ENCODE measurements at regions not wholly inside any gene's neighbourhood (a gene's known extent, or its start where the extent isn't known, plus 50 kb on each side); places are given as distances from the start of the nearest gene placed in this dataset.
"Not testable (repeated sequence)": the region's sequence is repeated elsewhere in the genome, so short reads cannot be mapped to it uniquely, and the experiment has no call there.

GRCh38 chr2:195450552-195451113 is 206.4 kb upstream of the SLC39A10 start:
- no peak for DNase-seq

- no peak for DNase-seq
Observed at GRCh38 chr2:195447323-195447975, 209.6 kb upstream of the SLC39A10 start.

- DNase-seq, result no peak
Observed at GRCh38 chr2:195445639-195446038, 211.4 kb upstream of the SLC39A10 start.

- no peak for DNase-seq
Observed at GRCh38 chr2:195443926-195444325, 213.1 kb upstream of the SLC39A10 start.

- DNase-seq, result no peak
Observed at GRCh38 chr2:195442458-195443175, 214.4 kb upstream of the SLC39A10 start.

GRCh38 chr2:195438692-195439091 is 218.3 kb upstream of the SLC39A10 start:
- no peak for DNase-seq

GRCh38 chr2:195437521-195437920 is 219.5 kb upstream of the SLC39A10 start:
- no peak for DNase-seq

GRCh38 chr2:195434346-195434745 is 222.7 kb upstream of the SLC39A10 start:
- DNase-seq, result no peak

GRCh38 chr2:195433729-195434128 is 223.3 kb upstream of the SLC39A10 start:
- DNase-seq, result not testable (repeated sequence)

- DNase-seq, result no peak
Observed at GRCh38 chr2:195428673-195429072, 228.4 kb upstream of the SLC39A10 start.

GRCh38 chr2:195425328-195425727 is 231.7 kb upstream of the SLC39A10 start:
- DNase-seq, result no peak

- DNase-seq, result no peak
Observed at GRCh38 chr2:195419033-195419432, 238.0 kb upstream of the SLC39A10 start.

GRCh38 chr2:195414537-195415100 is 242.4 kb upstream of the SLC39A10 start:
- no peak for DNase-seq

- no peak for DNase-seq
Observed at GRCh38 chr2:195413944-195414343, 243.1 kb upstream of the SLC39A10 start.

- DNase-seq, result no peak
Observed at GRCh38 chr2:195413422-195413821, 243.6 kb upstream of the SLC39A10 start.

- no peak for DNase-seq
Observed at GRCh38 chr2:195411219-195411687, 245.8 kb upstream of the SLC39A10 start.

- no peak for DNase-seq
Observed at GRCh38 chr2:195410074-195410671, 246.9 kb upstream of the SLC39A10 start.

- no peak for DNase-seq
Observed at GRCh38 chr2:195408811-195409210, 248.2 kb upstream of the SLC39A10 start.

- no peak for DNase-seq
Observed at GRCh38 chr2:195408196-195408595, 248.8 kb upstream of the SLC39A10 start.

GRCh38 chr2:195407783-195408182 is 249.2 kb upstream of the SLC39A10 start:
- DNase-seq, result no peak

- DNase-seq, result no peak
Observed at GRCh38 chr2:195406886-195407603, 250.0 kb upstream of the SLC39A10 start.

GRCh38 chr2:195404651-195405050 is 252.4 kb upstream of the SLC39A10 start:
- DNase-seq, result no peak

- DNase-seq, result no peak
Observed at GRCh38 chr2:195396479-195396878, 260.5 kb upstream of the SLC39A10 start.

Measured in NCI-H2029 treated with DMSO at 0.1 percent for 48 hours (cell line).